Eye (tissue), 1 donor: ENCODE measurements at regions not wholly inside any gene's neighbourhood (a gene's known extent, or its start where the extent isn't known, plus 50 kb on each side); places are given as distances from the start of the nearest gene placed in this dataset.
"Not testable (repeated sequence)": the region's sequence is repeated elsewhere in the genome, so short reads cannot be mapped to it uniquely, and the experiment has no call there.

Experiments
- DNase-seq: peaks from one replicate; pipeline ENCODE4 v3.0.0-alpha.2; 2015

DNA sequence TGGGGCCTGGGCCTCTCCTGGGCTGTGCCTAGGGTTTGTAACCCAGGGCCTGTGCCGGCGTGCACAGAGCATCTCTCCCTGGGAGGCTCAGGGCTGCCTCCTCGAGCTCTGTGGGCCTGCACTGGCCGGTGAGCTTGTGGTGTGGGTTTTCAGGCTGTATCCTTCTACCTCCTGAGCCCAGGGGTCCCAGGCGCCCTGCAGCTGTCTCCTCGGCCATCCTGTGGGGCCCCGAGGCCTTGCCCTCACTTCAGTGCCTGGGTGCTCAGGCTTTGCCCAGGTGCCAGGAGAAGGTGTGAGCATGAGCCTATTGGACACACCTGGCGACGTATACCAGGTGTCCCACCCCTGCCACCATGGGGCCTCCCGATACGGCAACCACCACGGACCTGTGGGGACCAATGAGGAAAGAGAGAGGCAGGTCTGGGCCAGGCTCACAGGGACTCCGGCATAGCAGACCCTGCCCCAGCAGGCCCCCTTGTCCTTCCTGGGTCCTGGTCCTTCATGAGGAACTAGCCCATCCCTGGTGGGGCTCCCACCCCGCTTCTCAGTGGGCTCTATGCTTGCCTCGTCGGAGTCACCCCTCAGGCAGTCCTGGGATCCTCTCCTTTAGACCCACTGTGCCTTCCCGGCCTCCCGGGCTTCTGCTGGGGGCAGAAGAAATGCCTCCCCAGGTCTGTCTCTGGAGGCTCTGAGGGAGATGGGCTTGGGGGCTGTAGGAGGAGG, 400.2 kb downstream of the TMEM121 start:
- DNase-seq = no peak

DNA sequence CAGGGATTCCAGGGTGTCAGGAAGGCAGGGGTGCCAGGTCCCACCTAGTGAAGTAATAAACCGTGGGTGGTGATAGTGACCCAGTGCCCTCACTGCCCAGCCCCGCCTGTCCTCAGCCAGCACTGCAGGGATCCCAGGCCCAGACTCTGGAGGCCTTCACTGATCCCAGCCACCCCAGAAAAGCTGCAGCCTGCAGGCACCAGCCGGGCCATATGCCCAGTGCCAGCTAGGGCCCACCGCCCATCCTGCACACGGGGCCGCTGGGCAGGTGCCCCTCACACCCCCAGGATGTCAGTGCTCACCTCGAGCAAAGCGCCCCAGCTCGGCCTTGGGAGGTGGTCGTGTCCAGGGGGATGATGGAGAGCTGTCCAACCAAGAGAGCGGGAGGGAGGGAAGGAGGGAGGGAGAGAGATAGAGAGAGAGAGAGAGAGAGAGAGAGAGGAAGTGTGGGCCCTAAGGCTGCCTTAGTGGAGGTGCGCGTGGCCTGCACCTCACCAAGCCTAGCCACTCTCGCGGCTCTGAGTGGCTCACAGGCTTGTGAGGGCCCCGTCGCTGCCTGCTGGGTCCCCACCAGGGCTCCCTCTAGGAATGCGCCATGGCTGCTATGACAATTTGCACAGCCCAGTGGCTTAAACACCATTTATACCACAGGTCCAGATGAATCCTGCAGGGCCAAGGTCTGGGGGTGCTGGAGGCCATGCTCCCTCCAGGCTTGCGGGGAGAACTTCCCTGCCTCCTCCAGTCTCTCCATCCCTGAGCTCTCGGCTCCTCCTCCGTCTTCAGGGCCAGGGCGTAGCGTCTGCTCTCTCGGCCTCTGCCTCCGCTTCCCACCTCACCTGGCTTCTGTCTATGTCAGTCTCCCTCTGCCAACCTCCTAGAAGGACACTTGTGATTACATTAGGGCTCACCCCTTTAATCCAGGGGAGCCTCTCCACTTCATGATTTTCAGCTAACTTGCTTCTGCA, 401.0 kb downstream of the TMEM121 start:
- DNase-seq = no peak

DNA sequence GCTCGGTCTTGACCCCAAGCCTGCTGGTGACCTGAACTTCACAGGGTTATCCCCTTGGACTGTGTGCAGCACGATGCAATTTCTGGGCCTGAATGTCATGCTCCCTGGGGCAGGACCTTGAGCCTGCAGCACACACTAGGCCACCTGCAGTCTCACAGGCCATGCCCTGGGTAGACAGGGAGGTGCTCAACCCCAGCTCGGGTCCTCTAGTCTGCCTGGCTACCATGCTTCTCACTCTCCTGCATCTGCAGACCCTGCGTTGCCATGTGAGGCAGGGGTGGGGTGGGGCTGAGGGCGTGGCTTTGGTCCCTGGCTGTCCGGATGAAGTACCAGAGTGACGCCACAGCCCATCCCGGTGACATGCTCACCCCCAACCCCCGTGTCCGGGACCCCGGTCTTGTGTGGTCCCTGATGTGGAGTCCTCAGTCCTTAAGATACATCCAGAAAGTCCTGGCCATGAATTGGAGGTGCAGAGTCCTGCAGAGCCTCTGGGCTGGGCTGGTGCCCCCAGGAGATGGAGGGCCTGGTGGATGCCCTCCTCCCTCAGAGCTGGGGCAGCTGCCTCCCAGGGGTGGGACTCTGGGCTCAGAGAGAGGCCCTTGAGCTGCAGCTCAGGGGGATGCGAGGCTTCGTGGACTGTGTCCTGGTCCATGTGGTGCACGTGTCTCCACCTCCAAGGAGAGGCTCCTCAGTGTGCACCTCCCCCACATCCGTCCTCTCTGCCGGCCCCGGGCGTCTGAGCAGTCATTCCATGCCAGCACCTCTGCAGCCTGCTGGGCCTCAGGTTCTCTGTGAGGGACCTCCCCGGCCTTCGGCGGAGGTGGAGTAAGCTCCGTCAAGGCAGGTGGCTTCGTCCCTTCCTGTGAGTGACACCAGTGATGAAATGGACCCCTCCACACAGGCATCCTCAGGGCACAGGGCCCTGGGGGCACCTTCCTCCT, 402.1 kb downstream of the TMEM121 start:
- DNase-seq = not testable (repeated sequence)

DNA sequence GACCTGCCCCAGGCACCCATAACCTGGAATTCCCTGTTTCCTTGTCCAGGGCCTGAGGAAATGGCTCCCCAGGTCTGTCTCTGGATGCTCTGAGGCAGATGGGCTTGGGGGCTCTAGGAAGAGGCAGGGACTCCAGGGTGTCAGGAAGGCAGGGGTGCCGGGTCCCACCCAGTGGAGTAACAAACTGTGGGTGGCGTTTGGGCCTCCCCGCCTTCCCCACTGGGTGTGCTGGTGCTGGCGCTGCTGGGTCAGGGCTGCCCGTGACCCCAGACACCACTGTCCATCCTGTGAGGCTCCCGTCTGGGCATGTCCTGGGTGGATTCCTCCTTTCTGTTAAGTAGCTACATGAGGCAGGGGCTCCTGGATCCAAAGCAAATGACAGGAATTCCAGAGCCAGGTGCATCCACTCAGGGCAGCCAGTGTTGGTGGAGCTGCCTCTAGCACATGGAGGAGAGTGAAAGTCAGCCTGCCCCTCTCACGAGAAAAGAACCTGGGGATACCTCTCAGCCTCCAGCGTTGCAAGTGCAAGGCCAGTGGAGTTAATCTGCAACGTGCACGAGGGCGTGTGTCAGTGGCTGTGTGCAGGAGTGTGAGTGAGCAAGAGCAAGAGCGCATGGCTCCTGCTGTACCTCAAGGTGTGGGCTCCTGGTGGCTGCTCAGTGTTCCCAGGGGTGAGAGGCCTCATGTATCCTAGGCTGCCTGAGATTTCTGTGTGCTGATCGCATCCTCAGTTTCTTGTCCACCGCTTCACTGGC, 403.1 kb downstream of the TMEM121 start:
- DNase-seq = no peak

DNA sequence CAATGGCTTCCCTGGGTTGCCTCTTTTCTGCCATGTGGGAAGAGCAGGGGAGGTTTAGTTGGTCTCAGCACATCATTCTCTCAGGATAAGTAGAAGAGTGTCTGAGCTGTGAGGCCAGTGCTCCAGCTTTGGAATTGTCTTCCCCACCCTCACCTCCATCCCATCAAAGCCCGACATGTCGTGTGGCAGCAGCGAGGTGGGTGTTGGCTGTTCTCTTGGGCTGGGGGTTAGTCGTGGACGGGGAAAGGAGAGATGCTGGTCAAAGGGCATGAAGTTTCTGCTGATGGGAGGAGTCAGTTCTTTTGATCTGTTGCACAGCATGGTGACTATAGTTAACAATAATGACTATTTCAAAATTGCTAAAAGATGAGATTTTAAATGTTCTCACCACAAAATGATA, 404.2 kb downstream of the TMEM121 start:
- DNase-seq = no peak

DNA sequence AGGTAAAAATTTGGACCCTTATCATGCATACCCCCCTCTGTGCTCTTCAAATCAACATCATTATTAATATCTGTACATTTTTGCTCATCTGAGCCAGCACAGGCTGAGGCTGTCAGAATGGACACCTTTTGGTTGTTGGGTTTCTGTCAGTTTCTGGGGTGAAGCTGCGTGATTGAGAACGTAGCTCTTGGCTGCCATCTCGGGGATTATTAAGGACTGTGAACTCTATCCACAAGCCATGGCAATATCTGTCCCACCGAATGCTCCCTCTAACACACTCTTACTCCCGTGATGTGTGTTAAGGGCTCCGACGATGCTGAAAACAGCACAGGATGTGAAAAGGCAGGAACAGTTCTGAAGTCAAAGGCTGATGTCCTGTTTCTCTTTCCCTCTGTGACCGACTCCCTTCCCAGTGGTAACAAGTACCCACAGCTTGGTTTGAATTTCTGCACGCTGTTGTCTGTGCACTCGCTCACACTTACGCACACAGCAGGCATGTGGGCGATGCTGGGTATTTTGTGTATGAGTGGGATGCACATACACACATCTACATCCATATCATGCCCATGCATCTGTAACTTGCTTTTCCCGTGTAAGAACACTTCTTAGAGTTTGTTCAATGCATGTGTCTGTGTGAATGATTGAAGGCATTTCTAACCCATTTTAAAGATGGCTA, 405.6 kb downstream of the TMEM121 start:
- DNase-seq = no peak

DNA sequence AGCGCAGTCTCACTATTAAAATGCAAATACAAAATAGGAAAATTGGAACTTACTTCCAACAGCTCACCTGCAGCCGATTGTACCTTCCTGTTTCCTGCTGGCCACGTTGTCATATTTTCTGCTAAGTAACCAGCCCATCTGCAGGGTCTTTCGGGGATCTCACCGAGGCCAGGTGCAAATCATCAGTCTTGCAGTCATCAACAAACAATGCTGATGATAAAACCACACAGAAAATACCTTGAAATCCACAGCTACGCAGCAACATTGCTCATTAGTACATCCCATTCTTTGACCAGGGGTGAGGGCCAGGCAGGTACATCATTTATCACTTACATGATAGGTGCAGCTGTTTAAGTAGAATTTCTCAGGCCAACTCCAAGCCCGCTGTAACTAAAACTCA, 406.9 kb downstream of the TMEM121 start:
- DNase-seq = no peak

DNA sequence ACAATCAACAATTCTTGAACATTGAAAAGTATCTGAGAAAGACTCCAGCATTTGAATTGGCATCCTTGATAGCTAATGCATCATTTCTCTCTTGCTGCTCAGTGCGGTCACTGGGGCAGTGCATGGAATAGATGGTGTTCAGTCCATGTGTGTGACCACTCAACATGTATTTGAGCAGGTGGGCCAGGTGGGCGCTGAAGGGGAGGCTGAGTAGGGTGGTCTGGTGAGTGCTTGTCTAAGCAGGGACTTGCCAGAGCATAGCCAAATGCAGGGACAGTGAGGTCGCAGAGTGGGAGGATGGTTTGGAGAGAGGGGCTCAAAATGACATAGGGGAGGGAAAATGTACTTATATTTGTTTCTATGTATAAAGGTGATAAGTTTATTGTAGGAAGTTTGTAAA, 409.0 kb downstream of the TMEM121 start:
- no peak for DNase-seq

DNA sequence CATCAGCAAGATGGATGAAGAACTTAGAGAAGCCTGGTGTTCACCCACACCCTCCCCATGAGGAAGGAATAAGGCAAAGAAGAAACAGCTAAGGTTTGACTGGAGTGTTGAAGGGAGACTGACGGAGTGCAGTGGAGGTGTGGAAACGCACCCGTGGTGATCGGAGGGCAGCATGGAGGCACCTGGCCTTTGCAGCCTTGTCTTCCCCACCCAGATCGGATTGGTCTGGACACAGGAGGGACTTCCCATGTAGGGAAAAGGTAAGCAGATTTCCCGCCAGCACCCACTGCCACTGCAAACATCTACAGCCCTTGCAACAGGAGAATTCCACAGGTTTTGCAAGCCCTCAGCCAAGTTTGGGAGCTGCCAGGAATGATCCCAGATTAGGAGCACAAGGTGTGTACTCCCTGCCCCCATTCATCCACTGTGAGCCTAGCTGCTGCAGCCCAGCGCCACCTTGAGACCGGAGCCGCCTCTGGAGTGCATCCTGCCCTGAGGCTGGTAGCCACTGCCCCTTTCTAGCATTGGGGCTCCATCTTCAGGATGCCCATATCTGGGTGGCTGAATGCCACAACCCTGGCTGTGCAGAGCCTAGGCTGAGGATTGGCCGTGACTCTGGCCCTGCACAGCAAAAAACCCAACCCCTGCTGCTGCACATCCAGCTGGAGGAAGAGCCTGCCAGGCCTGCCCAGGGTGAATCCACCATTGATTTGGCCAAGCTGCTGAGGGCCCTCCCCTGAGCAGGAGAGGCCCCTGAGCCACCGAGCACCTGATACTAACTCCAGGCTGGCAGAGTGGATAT, 411.1 kb downstream of the TMEM121 start:
- DNase-seq = no peak

DNA sequence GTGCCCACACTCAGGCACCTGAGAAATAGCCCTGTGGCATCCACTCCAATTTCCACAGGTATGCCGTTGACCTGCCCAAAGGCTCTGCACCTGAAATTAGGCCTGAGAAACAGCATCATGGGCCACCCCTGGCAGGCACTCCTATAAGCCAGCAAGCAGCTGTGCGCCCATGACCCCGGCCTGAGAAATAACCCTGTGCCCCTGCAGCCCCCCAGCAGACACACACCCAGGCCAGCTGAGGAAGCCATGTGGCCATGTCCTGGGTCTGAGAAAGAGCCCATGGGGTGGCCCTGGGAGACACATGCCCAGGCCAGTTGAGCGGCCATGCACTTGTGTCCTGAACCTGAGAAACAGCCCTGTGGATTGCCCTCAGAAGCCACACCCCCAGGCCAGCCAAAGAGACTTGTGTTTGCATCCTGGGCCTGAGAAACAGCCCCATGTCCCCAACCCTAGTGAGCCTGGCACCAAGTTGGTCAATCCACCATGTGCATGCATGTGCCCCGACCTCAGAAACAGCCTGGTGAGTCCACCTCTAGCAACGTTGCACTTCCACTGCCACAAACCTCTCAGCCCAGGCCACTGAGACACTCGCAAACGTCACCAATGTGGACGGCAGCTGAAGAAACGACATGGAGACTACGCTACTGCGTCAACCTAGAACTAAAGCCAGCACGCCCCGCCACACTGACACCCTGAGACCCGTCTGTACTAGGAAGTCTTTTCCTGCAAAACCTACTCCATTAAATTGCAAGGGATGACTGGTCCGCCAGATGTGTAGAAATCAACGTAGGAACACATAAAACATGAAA, 411.9 kb downstream of the TMEM121 start:
- DNase-seq = no peak

DNA sequence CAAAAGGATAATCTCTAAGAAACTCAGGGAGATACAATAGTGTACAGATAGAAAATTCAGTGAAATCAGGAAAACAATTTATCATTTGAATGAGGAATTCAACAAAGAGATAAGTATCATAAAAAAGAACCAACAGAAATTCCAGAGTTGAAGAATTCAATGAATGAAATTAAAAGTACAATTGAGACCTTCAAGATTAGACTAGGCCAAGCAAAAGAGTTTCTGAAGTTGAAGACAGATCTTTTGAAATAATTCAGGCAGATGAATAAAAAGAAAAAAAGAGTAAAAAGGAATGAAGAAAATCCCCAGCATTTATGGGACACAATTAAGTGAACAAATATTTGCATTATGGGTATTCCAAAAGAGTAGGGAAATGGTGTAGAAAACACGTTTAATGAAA, 412.6 kb downstream of the TMEM121 start:
- no peak for DNase-seq

DNA sequence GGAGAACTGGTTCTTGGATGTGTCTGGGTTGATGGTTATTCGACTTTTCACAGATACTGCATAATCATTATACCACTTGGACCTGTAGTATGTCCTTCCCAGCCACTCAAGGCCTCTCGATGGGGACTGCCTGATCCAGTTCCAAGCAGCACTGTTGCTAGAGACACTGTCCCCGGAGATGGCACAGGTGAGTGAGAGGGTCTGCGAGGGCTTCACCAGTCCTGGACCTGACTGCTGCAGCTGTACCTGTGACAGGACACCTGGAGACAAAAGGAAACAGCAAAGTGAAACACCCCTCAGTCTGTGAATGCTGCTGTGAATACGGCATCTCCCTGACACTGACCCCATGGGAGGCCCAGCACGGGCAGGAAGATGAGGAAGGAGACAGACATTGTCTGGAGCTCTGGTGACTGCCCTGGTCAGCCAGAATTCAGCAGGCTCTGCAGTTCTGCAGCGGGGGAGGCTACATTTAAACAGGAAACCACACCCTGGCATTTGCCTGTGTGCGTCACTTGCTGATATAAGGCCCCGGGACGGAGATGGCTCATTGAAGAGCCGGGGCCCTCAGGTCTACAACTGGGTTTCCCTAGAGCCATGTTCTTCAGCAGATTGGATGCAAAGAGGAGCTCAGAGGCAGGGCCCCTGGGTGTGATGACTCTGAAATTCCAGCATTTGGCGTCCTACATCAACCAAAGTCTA, 413.6 kb downstream of the TMEM121 start:
- DNase-seq = no peak

DNA sequence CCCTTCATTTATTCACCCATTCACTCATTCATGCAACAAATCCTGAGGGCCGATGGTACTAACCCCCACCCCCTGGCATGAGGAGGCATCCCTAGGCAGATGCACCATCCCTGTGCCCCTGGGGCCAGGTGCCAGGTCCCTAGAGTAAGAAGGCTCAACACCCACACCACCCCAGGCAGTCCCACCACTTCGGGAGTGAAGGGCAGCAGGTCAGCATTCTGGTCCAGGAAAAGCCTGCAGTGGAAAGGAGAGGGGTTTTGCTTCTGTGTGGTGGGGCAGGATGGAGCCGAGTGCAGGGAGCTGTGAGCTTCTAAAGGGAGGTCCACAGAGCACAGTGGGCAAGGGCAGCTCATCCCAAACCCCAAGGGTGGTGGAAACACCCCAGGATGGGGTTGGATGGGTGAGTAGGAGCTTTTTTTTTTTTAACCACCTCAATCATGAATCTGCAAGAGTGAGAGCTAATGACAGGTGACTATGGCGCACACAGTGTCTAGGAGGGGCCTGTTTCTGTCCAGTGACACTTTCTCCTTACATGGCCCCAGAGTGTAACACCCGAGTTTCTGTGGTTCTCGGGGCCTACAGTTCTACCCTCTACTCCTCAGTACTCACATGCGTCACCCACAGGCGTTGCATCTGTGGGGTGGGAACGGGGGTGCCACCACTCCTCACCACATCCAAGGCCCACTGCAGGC, 414.3 kb downstream of the TMEM121 start:
- no peak for DNase-seq

DNA sequence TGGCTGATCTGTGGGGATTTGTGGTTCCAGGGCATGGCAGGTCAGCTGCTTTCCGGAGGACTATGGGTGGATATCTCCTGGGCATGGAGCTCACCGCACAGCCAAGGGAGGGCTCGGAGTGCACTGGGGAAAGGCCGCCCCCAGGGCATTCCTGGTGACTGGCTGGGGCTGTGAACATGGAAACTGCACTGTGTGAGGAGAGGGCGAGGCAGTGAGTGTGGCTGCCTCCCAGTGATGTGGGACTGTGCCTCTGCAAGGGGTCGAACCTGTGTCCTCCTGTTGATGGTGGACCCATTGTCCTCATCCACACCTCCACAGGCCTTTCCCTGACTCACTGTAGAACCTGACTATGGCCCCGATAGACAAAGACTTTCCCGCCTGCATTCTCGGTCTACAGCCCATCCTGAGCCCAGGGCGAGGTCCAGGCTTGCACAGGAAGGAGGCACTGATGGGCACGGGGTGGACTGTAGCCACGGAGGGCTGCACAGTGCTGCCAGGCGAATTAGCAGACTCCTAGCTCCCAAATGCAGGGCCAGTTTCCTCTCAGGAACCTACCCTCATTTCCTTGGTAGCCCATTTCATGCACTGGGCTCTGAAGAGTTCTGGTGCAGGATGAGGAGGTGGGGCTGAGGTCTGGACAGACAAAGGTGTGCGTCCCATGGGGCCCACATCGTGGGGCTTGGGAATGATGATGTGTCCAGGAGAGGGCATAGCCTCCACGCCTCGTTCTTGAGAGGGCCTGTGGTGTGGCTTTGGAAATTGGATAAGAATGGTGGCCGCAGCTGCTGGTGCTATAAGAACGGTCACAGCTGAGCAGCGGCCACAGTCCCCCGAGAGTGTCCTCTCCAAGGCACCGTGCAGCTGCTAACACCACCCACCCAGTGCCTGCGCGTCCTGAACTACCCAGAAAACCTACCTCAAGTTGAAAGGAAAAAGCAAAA, 415.1 kb downstream of the TMEM121 start:
- no peak for DNase-seq

DNA sequence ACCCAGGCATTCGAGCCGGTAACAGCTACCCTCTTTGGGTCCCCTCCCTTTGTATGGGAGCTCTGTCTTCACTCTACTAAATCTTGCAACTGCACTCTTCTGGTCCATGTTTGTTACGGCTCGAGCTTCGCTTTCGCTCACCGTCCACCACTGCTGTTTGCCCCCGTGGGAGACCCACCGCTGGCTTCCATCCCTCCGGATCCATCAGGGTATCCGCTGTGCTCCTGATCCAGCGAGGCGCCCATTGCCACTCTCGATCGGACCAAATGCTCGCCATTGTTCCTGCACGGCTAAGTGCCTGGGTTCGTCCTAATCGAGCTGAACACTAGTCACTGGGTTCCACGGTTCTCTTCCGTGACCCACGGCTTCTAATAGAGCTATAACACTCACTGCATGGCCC, 416.3 kb downstream of the TMEM121 start:
- DNase-seq = not testable (repeated sequence)

DNA sequence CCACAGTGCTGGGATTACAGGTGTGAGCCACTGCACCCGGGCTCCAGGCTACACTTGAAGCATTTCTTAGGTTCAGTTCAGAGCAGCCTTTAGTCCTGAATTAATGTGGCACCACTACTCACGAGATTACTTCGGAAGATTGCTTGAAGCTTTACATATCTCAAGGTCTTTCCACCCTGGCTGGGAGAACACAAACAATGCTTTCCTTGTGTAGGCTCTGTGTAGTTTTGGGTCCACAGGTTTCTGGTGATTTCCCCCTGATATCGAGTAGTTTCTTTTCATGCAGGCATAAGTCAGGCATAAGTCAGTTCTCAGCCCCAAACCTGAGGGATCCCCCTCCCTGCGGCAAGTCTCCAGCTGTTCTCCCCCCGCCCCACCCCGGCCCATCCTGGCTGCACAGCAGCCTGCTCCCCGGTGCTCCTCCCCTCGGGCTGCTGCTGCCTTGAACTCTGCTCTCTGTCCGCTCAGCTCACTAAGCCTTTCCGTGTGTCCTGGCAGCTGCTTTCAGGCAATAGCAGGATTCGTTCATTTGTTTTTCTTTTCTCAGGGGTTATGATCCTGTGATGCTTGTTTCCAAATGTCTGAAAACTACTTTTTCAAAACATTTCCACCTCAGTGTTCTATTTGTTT, 417.7 kb downstream of the TMEM121 start:
- no peak for DNase-seq
